Colonic mucosa (tissue), 4 donors: ENCODE measurements at regions not wholly inside any gene's neighbourhood (a gene's known extent, or its start where the extent isn't known, plus 50 kb on each side); places are given as distances from the start of the nearest gene placed in this dataset.

Experiments used
- DNase-seq: peaks from one replicate; pipeline ENCODE4 v3.0.0-alpha.2; 2020
- H3K27ac ChIP-seq: fragments of 200-600 bp; one replicate; pipeline ENCODE4 v1.8.0; 2021
- H3K27me3 ChIP-seq: fragments of 200-600 bp; one replicate; pipeline ENCODE4 v1.8.0; 2021
- H3K36me3 ChIP-seq: fragments of 200-600 bp; one replicate; pipeline ENCODE4 v1.8.0; 2021
- H3K4me1 ChIP-seq: fragments of 200-600 bp; one replicate; pipeline ENCODE4 v1.8.0; 2021; ENCODE audit warnings: mild to moderate bottlenecking
- H3K4me3 ChIP-seq: fragments of 200-600 bp; one replicate; pipeline ENCODE4 v1.8.0; 2021
- H3K9ac ChIP-seq, 2 donors: one replicate each; pipeline ENCODE4 v1.7.0; 2013; ENCODE audit warnings: control low read depth in 2 of 2, low read depth in 2 of 2, low read length in 2 of 2
- H3K9me3 ChIP-seq: fragments of 200-600 bp; one replicate; pipeline ENCODE4 v1.8.0; 2021
- intact Hi-C: fragments of 100-400 bp; cut with DNase I; formaldehyde crosslinking; loops from one replicate; pipeline ENCODE4 v1.14.1; 2022
- TF ChIP-seq, protein P1 (sequence below): fragments of 200-600 bp; IDR thresholded peaks from one replicate; pipeline ENCODE4 v1.8.0; 2022; ENCODE audit warnings: antibody characterized with exemption, mild to moderate bottlenecking
- donor health status: healthy.
- donor health status: DM: no; HTN: no; CAD: no.
- donor health status: DM: no; HTN: no; CAD: no.

DNA sequence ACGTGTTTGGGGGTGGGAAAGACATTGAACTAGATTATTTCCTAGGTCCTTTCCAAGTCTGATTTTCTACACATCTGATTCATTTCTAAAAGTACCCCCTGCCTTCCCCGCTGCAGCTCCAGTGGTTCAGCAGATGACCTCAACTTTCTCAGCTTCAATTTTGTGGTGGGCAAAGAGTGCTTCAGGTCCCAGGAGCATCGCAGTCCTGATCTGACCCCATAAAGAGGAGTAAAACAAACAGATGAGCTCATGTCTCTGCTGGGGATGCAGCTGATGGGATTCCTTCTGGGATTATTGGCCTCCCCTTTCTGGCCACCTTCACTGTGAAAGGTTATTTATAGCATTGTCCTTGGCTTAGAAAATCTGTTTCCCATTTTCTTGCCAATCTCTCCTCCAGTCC lies 337.0 kb upstream of the PLXNA2 start:
- Histone ChIP-seq H3K27me3 (no peaks in the 10 kb centered on the region), H3K27ac (no peak overlapping the region), H3K4me3 (no peak overlapping the region), H3K9ac (no peak overlapping the region), H3K4me1 (no peaks in the 10 kb centered on the region), H3K36me3 (no peaks in the 10 kb centered on the region), H3K9me3 (no peaks in the 10 kb centered on the region)
- TF ChIP-seq, protein P1, sequence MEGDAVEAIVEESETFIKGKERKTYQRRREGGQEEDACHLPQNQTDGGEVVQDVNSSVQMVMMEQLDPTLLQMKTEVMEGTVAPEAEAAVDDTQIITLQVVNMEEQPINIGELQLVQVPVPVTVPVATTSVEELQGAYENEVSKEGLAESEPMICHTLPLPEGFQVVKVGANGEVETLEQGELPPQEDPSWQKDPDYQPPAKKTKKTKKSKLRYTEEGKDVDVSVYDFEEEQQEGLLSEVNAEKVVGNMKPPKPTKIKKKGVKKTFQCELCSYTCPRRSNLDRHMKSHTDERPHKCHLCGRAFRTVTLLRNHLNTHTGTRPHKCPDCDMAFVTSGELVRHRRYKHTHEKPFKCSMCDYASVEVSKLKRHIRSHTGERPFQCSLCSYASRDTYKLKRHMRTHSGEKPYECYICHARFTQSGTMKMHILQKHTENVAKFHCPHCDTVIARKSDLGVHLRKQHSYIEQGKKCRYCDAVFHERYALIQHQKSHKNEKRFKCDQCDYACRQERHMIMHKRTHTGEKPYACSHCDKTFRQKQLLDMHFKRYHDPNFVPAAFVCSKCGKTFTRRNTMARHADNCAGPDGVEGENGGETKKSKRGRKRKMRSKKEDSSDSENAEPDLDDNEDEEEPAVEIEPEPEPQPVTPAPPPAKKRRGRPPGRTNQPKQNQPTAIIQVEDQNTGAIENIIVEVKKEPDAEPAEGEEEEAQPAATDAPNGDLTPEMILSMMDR = no peak
- DNase-seq = no peak
- intact Hi-C loops = no loop called here

DNA sequence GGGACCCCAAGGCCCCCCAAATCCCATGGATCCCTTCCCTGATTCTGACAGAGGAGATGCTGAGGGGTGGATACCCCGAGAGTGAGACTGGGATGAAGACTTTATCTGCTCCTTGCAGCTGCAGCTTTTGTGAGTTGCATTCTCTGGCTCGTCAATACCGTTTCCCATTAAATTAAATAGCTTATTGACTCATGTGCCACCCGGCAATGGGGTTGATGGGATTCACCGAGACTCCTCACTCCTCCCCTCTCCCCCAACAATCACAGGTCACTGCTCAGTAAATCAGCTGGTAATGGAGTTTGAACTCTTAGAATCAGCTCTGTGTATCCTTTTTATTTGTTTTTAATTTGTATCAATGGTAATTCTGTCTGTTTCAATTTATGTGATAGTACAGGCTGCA lies 337.5 kb upstream of the PLXNA2 start:
- Histone ChIP-seq H3K4me1 (no peaks in the 10 kb centered on the region), H3K9ac (no peak overlapping the region), H3K4me3 (no peak overlapping the region), H3K27me3 (no peaks in the 10 kb centered on the region), H3K27ac (no peak overlapping the region), H3K9me3 (no peaks in the 10 kb centered on the region), H3K36me3 (no peaks in the 10 kb centered on the region)
- no peak for DNase-seq
- TF ChIP-seq, protein P1 = no peak
- intact Hi-C loops = no loop called here

DNA sequence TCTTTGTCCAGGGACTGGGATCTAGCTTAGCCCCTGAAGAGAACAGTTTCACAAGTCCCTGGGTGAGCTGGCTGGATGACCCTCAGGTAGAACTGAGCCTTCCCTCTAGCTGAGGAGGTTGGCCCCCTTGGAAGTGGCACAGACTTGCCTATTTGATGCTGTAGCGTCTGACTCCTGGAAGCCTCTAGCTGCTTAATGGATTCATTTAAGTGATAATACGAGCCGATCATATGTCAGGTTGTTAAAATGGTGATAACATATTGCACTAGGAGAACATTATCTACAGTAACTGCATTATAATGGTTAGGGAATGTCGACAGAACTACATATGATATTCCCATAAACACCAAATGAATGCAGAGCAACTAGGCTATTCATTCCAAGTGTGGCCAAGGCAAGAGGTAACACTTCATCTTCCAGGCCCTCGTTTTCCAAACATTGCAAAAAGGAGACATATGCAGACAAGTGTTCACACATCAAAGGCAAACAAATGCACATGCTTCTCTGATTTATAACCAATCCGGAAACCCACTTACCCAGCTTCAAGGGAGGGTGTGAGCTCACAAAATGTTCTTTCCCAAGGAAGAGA lies 340.1 kb upstream of the PLXNA2 start:
- intact Hi-C loops = no loop called here
- no peaks in the 10 kb centered on the region for H3K36me3 ChIP-seq
- no peak overlapping the region for H3K4me3 ChIP-seq
- H3K9me3 ChIP-seq = no peaks in the 10 kb centered on the region
- TF ChIP-seq, protein P1 = no peak
- no peak overlapping the region for H3K9ac ChIP-seq
- H3K27me3 ChIP-seq = no peaks in the 10 kb centered on the region
- DNase-seq = no peak
- no peak overlapping the region for H3K27ac ChIP-seq
- no peaks in the 10 kb centered on the region for H3K4me1 ChIP-seq

DNA sequence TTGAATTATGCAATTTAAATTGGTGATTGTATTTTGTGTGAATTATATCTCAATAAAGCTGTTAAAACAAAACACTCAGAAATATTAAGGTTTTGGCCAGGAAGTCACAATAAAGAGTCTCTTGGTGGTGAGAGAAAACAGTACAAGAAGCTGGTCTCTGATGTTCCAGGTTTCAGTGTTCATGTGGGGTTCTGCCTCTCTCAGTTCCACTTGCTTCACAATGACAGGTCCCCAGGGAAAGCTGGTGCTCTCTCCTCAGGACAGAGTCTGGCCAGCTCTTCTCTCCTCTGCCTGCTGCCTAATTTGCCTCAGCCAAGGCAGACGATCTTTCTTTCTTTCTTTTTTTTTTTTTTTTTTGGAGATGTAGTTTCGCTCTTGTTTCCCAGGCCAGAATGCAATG lies 342.9 kb upstream of the PLXNA2 start:
- intact Hi-C loops = no loop called here
- Histone ChIP-seq H3K4me1 (no peaks in the 10 kb centered on the region), H3K9me3 (no peaks in the 10 kb centered on the region), H3K36me3 (no peaks in the 10 kb centered on the region), H3K27me3 (no peaks in the 10 kb centered on the region), H3K4me3 (no peak overlapping the region), H3K27ac (no peak overlapping the region), H3K9ac (no peak overlapping the region)
- TF ChIP-seq, protein P1 = no peak
- DNase-seq = no peak

DNA sequence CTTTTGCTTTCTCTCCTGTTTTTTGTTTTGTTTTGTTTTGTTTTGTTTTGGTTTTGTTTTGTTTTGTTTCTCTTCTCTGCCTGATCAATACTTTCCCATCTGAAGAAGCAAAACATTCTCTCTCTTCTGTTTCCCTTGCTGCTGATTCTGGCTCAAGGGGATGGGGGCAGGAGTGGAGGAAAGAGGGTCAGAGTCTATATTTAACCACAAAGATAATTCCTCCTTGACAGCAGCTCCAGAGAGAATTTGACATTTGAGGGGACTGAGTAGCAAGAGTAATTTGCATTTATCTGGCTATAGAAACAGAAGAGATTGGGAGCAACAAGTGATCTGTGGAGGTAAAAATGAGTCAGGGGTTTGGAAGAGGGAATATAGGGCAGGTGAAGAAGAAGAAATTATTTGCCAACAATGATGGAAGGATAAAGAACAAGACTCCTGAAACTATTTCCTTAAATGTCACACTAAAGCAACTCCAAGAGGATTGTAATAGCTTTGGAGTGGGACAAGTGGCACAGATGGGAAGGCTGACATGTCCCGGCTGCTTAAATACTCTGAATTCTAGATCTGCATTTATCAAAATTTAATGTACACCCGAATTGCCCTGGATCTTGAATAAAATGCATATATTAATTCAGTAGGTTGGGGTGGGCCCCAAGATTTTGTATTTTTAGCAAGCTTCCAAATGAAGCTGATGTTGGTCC lies 349.3 kb upstream of the PLXNA2 start:
- Histone ChIP-seq H3K9ac (no peak overlapping the region), H3K4me1 (no peaks in the 10 kb centered on the region), H3K36me3 (no peaks in the 10 kb centered on the region), H3K4me3 (no peak overlapping the region), H3K9me3 (no peaks in the 10 kb centered on the region), H3K27me3 (no peaks in the 10 kb centered on the region), H3K27ac (no peak overlapping the region)
- DNase-seq = no peak
- TF ChIP-seq, protein P1 = no peak
- intact Hi-C loops = no loop called here
